EH (cell line): ENCODE measurements at regions not wholly inside any gene's neighbourhood (a gene's known extent, or its start where the extent isn't known, plus 50 kb on each side); places are given as distances from the start of the nearest gene placed in this dataset.
A peak's percentile ranks its signal among the peaks of the same experiment; 100 is the strongest.

Experiments used
- DNase-seq: peaks from one replicate; pipeline ENCODE4 v3.0.0-alpha.2; 2015; ENCODE audit warnings: low read depth

DNA sequence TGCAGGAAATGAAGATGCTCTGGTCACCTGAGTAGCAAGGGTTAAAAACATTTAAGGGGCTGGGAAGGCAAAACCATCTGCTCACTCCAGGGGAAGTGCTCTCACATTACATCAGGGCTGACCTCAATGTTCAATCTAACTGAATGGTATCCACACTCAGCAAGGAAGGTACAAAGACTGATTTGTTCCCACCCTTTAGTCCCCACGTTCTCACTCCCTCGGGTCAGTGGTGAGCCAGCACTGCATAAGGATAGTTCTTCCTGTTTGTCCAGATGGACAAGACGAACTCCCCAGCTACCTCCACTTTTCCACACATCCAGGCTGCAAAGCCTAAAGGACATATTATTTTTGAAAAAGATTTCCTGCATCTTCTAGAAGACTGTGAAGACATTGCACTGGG, 126.6 kb upstream of the SLC14A2 start:
- DNase-seq = no peak

DNA sequence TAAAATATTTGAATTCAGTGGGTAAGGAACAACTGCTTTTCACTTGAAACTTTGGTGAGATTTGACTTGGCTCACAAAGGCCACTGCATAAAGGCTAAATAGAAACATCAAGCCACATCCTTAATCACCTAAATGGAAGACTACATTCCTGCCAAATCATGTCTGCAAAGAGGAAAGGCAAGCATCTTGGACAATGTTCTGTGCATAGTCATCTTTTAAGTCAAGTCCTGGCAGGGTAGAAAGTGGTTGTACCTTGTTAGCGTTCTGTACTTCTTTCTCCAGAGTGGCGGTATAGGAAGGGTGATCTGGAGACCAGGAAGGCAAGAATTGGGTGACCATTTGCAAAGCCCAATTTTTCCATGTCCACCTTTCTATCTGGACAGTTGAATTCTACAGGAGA, 121.4 kb upstream of the SLC14A2 start:
- no peak for DNase-seq

DNA sequence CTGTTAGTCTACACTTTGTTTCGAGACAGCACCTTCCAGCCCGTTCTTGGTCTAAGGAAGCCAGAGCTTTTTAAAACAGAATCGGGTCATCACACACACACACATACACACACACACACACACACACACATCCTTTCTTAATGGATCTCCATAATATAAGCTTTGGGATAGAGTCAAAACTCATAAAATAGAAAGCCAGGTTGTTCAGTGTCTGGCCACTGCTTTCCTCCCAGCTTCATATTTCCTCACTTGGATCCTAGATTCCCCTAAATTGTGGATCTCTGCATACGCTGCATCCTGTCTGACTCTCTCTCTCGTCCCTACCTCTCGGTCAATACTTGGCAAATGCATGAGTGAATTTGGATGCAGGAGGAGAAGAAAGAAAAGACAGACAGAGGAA, 120.5 kb upstream of the SLC14A2 start:
- DNase-seq = no peak

DNA sequence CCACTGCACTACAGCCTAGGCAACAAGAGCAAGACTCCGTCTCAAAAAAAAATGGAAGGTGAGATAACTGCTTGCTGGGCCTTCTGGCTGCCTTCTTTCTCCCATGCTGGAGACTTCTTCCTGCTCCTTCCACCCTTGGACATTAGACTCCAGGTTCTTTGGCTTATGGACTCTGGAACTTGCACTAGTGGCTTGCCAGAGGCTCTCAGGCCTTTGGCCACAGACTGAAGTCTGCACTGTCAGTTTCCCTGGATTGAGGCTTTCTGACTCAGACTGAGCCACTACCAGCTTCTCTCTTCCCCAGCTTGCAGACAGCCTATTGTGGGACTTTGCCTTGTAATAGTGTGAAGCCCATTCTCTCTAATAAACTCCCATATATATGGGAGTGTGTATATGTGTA, 118.5 kb upstream of the SLC14A2 start:
- DNase-seq = no peak

DNA sequence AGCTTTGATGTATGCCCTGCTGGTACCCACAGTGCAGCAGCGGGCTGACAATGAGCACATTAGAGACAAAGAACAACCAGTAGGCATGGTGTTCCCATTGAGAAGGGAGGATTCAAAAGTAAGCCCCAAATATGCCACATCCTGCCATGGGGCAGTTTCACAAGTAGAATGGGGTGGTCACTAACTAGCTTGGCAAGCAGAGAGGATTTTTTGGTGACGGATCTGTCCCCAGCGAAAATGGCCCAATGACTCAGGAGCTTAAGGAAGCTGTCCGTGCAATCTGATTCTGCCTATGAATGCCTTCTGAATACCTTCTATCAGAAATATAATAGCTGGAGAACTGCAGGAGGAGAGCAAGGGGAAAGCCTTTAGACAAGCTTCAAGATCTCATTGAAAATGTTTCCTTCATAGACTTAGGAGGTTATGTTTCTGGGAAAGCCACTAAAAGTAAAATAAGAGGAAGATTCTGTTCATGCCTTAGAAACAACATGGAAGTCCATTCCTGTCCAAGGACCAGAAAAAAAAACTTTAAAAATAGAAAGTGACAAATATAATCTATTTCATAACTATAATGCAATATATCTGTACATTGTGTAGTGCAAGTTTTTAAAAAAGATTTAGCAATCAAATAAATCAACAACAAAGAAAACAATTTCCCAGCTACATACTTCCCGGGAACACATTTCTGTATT, 117.5 kb upstream of the SLC14A2 start:
- no peak for DNase-seq

DNA sequence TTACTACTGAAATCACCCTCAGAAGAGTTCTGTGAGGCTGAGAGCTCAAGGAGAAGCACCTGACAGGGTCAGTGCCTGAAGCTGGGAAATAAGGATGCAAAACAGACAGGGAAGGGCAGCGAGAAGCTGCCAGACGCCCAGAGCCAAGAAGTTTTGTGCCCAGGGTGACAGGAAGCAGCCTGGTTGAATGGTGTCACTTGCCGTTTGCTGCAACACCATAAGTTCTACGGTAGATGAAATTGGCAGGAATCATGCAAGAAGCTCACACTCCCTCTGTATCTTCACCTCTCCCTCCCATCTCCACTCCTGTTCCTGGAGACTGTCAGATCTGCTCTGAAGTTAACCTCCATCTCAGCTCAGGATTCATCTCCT, 117.0 kb upstream of the SLC14A2 start:
- DNase-seq = no peak

DNA sequence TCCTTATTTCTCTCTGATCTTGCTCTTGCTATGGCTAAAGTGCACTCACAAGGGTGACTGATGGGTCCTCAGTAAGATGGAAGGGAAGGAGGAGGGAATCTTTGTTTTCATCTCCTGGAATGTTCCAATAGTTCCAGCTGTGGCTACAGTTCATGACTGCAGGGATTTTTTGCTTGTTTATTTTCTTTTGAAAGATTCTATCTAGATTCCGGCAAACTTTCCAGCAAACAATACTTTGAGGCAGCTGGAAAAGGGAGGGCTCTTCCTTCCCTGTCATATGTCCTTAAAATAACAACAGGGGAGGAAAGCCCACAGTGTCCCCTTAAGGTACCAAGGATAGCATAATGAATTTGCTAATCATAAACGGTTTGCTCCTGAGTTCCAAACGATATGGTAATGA, 111.3 kb upstream of the SLC14A2 start:
- peak; percentile 31 for DNase-seq

DNA sequence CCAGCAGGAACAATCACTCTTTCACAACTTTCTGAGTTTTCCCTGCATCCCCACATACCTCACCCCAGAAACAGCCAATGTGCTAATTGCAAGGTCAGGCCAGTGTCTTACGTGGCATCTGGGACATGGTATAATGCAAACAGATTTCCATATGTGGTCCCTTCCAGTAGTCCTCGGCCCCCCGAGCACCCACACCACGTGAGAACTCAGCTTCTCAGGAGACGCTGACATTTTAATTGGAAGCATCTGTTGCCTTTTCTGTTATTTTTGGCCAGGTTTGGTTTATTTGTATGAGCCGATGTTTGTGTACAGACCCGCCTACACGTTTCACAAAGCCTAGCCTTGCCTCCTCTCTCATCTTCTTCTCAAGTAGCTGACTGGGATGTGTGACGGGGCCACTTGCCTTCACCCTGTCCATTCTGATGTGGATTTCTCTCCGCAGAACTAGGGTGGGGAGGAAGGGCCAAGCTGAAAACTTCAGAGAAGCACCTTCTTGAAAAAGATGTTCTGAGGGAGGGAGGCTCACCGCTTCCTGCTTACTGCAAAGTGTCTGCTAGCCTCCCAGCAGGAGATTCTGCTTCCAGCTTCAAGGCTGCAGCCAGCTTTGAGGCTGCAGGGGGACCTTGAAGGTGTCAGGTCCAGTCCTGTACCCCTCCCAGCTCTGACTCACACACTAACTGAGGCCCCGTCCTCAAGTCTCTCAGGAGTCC, 109.6 kb upstream of the SLC14A2 start:
- DNase-seq = peak; percentile 64

DNA sequence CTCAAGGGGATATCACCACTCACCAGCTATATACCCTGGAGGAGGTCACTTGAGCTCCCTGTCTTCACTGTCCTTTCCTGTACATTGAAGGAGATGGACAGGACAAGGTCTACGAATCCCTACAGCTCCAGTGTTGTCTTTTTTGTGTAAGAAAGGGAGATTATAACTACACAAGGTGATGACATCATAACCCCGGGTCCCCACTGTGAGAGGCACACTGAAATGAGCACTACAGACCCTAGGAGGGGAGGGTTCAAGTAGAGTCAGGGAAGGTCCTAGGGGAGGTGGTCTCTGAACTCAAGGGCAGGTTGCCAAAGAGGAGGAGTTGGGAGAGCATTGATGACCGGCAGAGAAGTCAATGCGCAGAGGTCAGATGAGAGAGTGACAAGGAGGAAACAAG, 108.3 kb upstream of the SLC14A2 start:
- no peak for DNase-seq

DNA sequence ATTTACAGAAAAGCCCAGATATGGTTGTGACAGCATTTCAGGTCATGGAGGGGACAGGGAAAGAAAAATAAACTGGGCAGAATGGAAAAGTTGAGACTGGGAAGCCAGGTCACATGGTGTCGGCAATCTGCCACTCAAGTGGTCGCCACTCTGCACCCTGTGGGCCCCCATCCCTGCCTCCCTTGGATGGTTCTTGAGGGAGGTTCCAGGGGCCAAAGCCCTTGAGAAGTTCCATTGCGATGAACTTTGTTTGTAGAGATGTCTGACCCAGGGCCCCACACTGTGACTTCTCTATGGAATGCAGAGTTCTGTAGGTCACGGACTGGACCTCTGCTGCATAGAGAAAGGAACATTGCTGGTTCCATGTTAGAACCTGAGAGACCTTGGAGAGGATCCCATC, 105.7 kb upstream of the SLC14A2 start:
- no peak for DNase-seq

DNA sequence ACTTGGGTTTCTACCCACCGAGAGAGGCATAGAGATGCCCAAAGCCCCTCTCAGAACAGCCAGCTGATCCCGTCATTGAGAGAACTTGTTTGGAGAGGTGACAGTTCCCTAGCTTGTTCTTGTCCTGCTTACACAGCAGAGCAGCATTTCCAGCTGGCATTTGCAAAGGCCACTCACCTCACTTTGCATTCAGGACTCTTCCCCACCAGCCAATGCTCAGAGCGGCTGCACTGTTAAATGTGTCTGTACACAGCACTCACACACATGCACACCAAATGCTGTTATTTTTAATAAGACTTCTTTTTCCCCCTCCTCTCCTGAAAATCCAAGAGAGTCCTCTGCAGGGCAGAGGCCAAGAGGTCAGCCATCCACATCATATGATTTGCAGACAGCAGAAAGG, 104.6 kb upstream of the SLC14A2 start:
- DNase-seq = no peak

DNA sequence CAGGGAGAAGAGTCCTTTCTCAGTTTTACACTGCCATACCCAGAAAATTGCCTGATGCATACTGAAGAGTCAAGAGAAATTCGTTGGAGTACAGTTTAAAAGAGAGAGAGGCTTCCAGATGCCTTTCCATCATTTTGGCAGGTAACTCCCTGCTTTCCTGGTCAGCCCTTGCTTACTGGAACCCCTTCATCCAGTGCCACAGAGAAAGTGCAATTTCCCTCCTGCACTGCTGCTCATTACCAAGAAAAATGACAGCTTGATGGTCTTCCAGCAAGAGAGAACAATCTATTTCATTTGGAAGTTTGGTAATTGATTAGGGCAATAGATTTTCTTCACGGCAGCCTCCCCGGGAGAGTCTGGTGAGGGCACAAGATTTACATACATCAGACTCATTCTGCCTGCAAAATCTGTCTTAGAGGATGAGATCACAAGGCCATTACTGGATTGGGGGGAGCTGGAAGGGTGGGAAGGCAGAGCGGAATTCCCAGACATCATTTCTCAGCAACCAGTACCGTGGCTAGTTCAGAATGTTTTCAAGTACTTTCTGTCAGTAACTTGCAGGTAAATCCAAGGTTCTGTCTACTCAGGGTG, 102.8 kb upstream of the SLC14A2 start:
- DNase-seq = no peak

DNA sequence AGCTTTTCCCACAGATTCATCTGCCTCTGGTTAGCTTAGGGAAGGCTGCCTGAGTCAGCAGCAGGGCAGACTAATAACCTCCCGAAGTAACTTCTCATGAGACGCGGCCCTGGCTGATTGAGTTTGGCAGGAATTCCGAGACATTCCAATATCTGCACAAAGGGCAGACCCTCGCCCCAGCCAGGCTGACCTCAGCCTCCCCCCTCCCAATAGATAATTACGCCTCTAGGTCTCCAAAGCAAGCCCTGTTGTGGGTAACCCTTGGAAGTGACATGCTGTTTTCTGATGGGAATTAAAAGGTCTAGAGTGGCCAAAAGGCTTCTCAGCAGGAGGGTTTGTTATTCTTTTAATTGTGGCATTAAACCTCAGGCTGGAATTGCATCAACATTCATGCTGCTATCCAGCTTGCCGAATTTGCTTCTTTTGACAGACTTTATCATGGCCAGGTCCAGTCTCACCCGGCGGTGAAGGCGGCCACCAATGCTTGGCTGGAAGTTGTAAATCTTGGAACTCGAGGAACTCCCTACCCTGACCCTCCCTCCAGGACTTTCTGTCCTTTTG, 98.0 kb upstream of the SLC14A2 start:
- peak; percentile 59 for DNase-seq

DNA sequence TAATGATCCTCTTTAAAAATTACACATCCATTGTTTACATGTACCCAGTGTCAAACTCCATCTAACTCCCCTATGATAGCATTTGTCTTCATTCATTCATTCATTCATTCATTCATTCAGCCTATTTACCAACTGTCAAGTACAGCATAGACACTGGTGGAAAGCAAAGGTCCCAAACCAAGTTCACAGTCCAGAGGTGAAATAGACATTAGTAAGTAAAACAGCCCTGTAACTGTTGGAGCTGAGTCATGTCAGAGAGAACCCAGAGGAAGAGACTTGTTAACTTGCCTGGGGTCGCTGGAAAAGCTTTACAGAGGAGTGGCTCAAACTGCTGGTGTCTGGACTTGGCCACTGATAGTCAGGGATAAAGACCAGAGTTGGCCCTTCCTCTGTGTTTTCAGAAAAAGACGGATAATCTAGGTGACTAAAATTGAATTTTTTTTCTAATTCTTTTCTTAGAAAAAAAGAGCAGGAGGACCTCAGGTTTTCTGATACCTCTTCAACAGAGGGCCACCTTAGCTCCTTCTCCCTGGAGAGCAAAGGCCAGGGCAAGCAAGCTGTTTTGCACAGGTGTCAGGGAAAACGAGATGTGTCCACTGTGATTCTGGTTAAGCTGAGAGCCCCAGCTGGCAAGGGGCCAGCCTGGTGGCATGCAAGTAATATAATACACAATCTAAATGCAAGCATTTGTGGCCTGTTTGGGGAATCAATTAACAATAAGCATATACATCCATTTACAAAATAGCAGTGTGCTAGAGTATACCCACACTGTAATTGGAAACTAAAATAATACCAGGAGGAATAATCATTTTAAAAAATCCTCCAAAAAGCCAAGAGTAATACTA, 96.7 kb upstream of the SLC14A2 start:
- DNase-seq = peak; percentile 18

DNA sequence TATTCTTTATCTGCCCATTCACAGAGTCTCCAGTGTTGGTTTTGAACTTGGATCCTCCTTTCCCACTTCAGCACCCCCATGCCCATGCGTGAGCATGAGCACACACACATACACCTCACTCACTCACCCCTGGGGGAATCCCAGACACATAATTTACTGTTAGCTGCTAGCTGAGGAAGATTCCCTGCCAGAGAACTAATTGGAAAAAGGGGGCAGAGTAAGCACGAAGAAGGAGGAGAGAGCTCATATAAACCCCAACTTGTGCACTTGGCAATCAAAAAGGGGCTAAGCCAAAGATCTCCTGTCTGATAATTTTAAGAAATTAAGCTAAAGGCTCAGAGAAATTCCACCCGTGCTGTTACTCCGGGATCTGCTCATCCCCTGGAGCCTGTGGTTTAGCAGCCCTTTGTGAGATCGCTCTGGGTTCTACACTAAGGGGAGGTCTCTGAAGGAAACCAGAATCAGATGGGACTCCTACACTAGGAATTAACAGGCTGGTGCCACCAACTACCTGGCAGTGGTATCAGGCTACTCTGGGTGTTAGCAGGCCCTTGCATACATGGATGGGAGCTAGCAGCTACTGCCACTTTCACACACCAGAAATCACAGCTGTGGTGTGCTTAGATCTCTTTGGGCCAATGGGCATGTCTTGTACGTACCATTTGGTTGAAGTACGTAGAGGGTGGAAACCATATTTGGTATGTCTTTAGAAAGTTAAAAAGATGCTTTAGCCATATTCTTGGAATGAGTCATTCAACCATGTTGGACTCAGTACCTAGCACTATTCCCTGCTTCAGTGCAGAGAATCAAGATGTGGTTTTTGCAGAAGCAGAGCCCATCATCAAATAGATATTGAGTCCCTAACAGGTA, 95.6 kb upstream of the SLC14A2 start:
- DNase-seq = peak; percentile 55

DNA sequence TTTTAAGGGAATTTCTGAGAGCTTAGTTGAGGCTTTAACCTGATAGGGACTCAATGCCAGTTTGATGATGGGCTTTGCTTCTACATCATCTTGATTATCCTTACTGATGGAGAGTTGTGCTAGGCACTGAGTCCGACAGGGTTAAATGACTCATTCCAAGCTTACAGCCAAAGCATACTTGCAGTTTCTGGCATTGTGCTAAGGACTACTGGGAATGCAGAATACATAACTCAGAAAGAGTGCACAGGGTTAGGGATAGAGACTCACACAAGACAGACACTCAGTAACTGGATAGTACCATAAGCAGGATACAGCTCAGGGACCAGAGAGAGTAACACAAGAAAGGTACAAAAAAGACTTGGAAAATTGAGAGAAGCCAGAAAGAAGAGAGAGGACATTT, 94.1 kb upstream of the SLC14A2 start:
- peak; percentile 82 for DNase-seq

DNA sequence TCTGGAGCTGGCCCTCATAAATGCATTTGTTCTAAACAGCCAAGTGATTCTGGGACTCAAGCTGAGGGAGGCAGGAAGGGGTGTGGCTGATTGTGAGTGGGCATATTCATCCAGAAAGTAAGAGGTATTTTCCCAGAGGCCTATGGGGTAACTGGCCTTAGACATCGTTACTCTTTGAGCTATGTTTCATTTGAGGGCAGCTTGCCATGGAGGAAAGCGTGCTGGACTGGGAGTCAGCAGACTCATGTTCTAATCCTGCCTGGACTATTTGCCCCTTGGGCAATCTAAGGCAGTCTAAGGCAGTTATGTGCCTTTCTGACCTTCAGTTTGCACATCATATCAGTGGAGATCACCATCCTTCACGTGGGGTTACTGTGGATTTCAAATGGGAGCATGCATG, 93.5 kb upstream of the SLC14A2 start:
- peak; percentile 67 for DNase-seq

DNA sequence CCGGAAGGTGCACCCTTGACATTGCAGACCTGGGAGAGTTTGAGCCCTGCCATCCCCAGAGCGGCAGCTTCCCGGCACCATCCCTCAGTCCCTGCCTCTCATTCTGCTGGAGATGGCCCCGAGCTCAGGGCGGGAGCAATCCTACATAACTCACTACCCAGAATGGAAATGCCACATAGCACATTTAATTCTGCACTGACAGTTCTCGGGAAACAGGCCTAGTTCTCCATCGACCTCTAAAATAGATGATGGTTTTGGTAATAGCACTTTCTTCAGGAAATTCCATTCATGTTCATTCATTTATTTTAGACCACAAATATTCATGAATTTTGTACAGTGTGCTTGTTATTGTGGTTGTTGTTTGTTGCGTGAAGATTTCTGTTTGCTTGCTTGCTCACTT, 92.9 kb upstream of the SLC14A2 start:
- peak; percentile 68 for DNase-seq

DNA sequence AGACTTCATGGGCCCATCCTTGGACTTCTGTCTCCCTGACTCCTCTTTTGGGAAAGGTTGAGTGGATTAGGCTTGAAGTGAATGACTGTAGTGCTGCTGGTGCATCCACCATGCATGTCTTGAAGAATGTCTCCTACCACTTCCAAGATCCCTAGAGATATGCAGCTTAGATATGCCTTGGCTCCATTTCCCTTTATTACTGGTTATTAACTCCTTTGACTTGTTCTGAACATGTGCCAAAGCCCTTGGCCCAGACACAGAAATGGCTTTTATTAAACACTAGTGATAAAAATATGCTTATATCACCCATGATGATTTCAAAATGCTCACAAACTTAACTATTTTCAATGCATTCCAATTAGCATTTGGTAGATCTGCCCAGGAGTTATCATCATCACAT, 90.0 kb upstream of the SLC14A2 start:
- no peak for DNase-seq

DNA sequence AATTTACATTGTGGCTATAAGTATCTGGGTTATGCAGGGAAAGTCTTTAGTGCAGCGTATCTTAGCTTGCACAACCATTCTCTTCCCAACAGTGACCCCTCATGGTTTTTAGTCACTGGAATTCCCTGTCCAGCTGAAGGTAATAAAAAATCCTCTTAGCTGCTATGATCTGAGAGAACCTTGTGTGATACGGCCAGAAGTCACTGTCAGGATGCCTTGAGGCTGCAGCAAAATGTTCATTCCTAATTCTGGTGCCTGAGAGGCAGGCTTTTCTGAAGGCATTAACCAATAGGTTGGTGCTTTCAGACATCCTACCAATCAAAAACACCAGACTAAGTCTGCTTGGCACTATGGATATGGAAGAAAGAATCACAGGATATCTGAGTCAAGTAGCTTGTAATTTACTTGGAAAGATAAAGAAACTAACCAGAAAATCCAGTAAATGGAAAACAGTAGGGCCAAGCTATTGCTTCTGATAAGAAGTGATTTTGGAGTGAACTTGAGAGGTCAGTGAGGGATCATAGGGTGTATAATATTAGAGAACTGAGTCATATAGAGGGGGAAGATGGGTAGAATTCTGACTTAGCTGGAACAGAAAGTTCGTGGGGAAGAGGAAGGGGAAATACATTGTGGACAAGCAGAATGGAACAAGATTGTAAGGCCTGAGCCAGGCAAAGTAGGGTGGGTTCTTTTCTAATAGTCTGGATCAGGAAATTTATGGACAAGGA, 89.0 kb upstream of the SLC14A2 start:
- DNase-seq = peak; percentile 57

DNA sequence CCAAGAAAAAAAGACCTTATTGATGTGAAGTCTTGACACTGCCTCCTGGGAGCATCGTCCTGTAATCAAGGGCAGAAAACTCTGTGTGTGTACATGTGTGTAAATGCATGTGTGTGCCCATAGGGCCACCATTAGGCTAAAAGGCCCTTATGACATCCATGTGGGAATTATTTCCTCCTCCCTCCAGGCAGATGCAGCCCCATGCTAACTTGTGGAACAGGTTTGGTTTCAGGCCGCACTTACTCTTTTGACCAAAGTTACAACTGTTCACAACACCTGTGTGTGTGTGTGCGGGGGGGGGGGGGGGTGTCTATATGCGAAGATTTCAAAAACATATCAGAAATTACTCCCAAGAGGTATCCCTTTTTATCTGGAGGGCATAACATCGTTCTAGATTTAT, 87.4 kb upstream of the SLC14A2 start:
- DNase-seq = no peak
